ENCODE measurements at regions not wholly inside any gene's neighbourhood (a gene's known extent, or its start where the extent isn't known, plus 50 kb on each side); places are given as distances from the start of the nearest gene placed in this dataset.

DNA sequence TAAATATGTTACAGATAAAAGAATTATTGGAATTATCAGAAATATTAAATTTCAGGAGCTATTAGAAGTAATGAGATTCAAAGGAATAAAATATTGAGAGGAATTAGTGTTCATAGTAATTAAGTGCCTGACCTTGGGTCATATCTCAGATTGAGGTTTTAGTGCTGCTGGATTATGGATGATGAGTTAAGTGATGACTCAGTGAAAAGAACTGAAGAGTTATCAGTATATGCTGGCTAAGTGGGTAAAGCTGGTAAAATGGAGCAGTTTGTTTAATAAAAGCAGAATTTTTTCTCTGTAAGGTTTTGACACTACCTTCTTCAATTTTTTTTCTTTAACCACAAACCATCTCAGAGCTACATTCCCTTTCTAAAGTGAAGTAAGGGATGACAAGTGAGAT lies 206.7 kb downstream of the MANEA start:
- Mint-ChIP-seq H3K9me3 (no peaks in the 10 kb centered on the region), H3K27me3 (no peaks in the 10 kb centered on the region), H3K4me3 (no peak overlapping the region), H3K4me1 (ENCODE audit: unreplicated experiment) (no peaks in the 10 kb centered on the region), H3K36me3 (no peaks in the 10 kb centered on the region), H3K27ac (no peak overlapping the region)
- no peak for DNase-seq (ENCODE audit: extremely low spot score, unreplicated experiment)
- TF ChIP-seq, protein P1, sequence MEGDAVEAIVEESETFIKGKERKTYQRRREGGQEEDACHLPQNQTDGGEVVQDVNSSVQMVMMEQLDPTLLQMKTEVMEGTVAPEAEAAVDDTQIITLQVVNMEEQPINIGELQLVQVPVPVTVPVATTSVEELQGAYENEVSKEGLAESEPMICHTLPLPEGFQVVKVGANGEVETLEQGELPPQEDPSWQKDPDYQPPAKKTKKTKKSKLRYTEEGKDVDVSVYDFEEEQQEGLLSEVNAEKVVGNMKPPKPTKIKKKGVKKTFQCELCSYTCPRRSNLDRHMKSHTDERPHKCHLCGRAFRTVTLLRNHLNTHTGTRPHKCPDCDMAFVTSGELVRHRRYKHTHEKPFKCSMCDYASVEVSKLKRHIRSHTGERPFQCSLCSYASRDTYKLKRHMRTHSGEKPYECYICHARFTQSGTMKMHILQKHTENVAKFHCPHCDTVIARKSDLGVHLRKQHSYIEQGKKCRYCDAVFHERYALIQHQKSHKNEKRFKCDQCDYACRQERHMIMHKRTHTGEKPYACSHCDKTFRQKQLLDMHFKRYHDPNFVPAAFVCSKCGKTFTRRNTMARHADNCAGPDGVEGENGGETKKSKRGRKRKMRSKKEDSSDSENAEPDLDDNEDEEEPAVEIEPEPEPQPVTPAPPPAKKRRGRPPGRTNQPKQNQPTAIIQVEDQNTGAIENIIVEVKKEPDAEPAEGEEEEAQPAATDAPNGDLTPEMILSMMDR (conservative IDR thresholded peaks at IDR 0.05): no peak

DNA sequence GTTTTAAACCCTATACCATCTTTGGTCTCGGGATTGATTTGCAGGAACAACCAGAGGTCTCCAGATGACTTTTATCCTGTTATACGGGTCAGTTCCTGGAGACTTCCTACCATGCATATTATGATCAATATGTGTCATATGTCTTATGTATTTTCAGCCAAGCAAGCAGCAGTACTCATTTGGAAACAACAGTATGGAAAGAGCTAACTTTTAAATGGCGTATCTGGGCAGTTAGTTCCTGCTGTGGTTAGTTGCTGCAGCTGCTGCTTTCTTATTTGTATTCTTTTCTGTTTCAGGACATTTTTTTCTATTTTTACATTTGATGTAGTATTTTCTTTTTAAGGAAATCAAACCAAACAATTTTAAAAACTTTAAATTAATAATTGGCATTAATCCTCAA lies 207.5 kb downstream of the MANEA start:
- Mint-ChIP-seq H3K27ac (no peak overlapping the region), H3K4me1 (ENCODE audit: unreplicated experiment) (no peaks in the 10 kb centered on the region), H3K27me3 (no peaks in the 10 kb centered on the region), H3K36me3 (no peaks in the 10 kb centered on the region), H3K9me3 (no peaks in the 10 kb centered on the region), H3K4me3 (no peak overlapping the region)
- DNase-seq (ENCODE audit: extremely low spot score, unreplicated experiment): no peak
- TF ChIP-seq, protein P1 (conservative IDR thresholded peaks at IDR 0.05): no peak

DNA sequence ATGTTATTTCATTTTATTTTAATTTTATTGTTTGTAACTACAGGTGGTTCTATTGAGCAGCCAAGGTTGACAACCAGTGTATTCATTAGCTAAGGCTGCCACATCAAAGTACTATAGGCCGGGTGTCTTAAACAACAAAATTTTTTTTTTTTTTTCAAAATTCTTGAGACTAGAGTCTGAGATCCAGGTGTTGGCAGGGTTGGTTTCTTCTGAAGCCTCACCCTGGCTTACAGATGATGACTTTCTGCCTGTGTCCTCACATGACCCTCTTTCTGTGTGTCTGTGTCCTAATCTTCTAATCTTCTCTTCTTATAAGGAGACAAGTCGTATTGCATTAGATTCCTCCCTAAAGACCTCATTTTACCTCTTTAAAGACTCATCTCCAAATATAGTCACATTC lies 208.4 kb downstream of the MANEA start:
- H3K27ac Mint-ChIP-seq: no peak overlapping the region
- TF ChIP-seq, protein P1 (conservative IDR thresholded peaks at IDR 0.05): no peak
- H3K4me1 Mint-ChIP-seq (ENCODE audit: unreplicated experiment): no peaks in the 10 kb centered on the region
- H3K4me3 Mint-ChIP-seq: no peak overlapping the region
- no peaks in the 10 kb centered on the region for H3K9me3 Mint-ChIP-seq
- H3K36me3 Mint-ChIP-seq: no peaks in the 10 kb centered on the region
- no peak for DNase-seq (ENCODE audit: extremely low spot score, unreplicated experiment)
- H3K27me3 Mint-ChIP-seq: no peaks in the 10 kb centered on the region

DNA sequence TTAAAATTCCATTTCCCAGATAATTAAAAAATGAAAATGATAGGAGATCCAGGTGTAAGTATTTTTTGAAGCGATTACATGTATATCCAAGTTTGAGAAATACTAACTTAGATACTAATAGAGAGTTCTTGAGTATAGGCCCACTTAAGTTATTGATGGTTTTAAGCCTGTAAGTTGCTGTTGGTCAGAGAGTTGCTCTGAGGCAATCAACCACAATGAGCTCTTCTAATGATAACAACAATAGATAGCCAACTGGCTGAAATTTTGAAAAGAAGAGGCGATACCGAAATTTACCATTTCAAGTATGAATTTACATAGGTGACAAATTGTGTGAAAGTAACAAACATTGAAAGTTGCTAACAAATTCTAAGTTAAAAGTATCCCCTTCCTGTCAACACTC lies 209.5 kb downstream of the MANEA start:
- H3K36me3 Mint-ChIP-seq: no peaks in the 10 kb centered on the region
- H3K27me3 Mint-ChIP-seq: no peaks in the 10 kb centered on the region
- H3K9me3 Mint-ChIP-seq: no peaks in the 10 kb centered on the region
- H3K4me1 Mint-ChIP-seq (ENCODE audit: unreplicated experiment): no peaks in the 10 kb centered on the region
- TF ChIP-seq, protein P1 (conservative IDR thresholded peaks at IDR 0.05): no peak
- no peak for DNase-seq (ENCODE audit: extremely low spot score, unreplicated experiment)
- H3K27ac Mint-ChIP-seq: no peak overlapping the region
- H3K4me3 Mint-ChIP-seq: no peak overlapping the region

DNA sequence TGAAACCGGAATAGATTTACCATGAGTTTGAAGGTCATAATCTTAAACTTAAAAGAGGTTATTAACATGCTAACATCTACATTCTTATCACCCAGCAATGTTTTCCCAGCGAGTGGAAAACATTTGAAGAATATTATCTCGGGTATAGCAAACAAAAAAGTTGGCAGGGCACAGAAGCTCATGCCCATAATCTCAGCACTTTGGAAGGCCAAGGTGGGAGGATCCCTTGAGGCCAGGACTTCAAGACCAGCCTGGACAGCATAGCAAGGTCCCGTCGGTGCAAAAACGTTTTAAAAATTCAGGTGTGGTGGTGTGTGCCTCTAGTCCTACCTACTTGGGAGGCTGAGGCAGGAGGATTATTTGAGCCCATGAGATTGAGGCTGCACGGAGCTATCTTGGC lies 213.5 kb downstream of the MANEA start:
- TF ChIP-seq, protein P1 (conservative IDR thresholded peaks at IDR 0.05): no peak
- DNase-seq (ENCODE audit: extremely low spot score, unreplicated experiment): no peak
- Mint-ChIP-seq H3K9me3 (no peaks in the 10 kb centered on the region), H3K27ac (no peak overlapping the region), H3K36me3 (no peaks in the 10 kb centered on the region), H3K27me3 (no peaks in the 10 kb centered on the region), H3K4me1 (ENCODE audit: unreplicated experiment) (no peaks in the 10 kb centered on the region), H3K4me3 (no peak overlapping the region)

DNA sequence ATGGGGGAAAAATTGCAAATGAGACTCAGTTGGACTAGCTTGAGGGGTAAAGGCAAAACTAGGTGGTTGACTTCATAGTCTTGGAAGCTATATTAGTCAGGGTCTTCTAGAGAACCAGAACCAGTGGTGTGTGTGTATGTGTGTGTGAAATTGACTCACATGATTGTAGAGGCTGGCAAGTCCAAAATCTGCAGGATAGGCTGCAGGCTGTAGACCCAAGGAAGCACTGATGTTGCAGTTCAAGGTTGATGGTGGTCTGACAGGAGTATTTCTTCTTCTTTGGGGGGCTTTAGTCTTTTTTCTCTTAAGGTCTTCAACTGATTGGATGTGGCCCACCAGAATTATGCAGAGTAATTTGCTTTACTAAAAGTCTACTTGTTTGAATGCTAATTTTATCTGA lies 217.4 kb downstream of the MANEA start:
- Mint-ChIP-seq H3K27me3 (peaks cover 6% of the 10 kb centered on the region), H3K27ac (no peak overlapping the region)

More for the DNA sequence above, 217.4 kb downstream of the MANEA start:
- no peaks in the 10 kb centered on the region for H3K36me3 Mint-ChIP-seq
- H3K4me1 Mint-ChIP-seq (ENCODE audit: unreplicated experiment): no peaks in the 10 kb centered on the region
- H3K9me3 Mint-ChIP-seq: no peaks in the 10 kb centered on the region
- H3K4me3 Mint-ChIP-seq: no peak overlapping the region
- no peak for DNase-seq (ENCODE audit: extremely low spot score, unreplicated experiment)
- TF ChIP-seq, protein P1 (conservative IDR thresholded peaks at IDR 0.05): no peak
